SK-N-SH (cell line): ENCODE measurements at regions not wholly inside any gene's neighbourhood (a gene's known extent, or its start where the extent isn't known, plus 50 kb on each side); places are given as distances from the start of the nearest gene placed in this dataset.

ENCODE experiments used
- CTCF ChIA-PET: fragments of 300-600, 350-600 bp; formaldehyde crosslinking; extraction: SDS; loops from one replicate; lab custom pipeline; 2021; lab: Yijun Ruan, JAX
- POLR2A ChIA-PET: fragments of 350-600 bp; sonication (Branson Sonifier 250); formaldehyde crosslinking; extraction: SDS; loops from one replicate; lab custom pipeline; 2020; ENCODE audit warnings: antibody characterized with exemption, inconsistent platforms; lab: Yijun Ruan, JAX
- DNase-seq: peaks from one replicate; pipeline ENCODE4 v3.0.0; 2012
- H2AFZ ChIP-seq: fragments of 200-600 bp; sonication (generic); 2 replicates; pipeline ENCODE4 v1.8.1; 2016; ENCODE audit warnings: antibody characterized with exemption, mild to moderate bottlenecking, low read depth
- H3F3A ChIP-seq: fragments of 200-600 bp; sonication (generic); replicated peaks from 2 replicates; pipeline ENCODE3; 2016; ENCODE audit warnings: antibody characterized with exemption, mild to moderate bottlenecking; ENCODE audit not compliant: insufficient read depth
- H3K27ac ChIP-seq, 2 experiments: fragments of 200-500 bp in 1 of 2; fragments of 200-600 bp in 1 of 2; sonication (Bioruptor generic) in 1 of 2; sonication (generic), shearing (Covaris generic) in 1 of 2; 2 replicates each; pipeline versions ENCODE4 v1.5.1 to v1.6.1; 2014 to 2016; ENCODE audit warnings: low read depth in 2 of 2, inconsistent platforms in 1 of 2, low read length in 1 of 2, mild to moderate bottlenecking in 1 of 2, mixed read lengths in 1 of 2
- H3K27me3 ChIP-seq: fragments of 200-600 bp; sonication (generic), shearing (Covaris generic); 2 replicates; pipeline ENCODE4 v1.6.1; 2016; ENCODE audit warnings: mixed run types; ENCODE audit not compliant: insufficient read depth
- H3K36me3 ChIP-seq, 2 experiments: fragments of 200-500 bp in 1 of 2; fragments of 200-600 bp in 1 of 2; sonication (Bioruptor generic) in 1 of 2; sonication (generic) in 1 of 2; replicated peaks in 1 of 2; 2 replicates each; pipeline versions ENCODE3 to v1.5.1; 2014 to 2016; ENCODE audit warnings: low read length in 1 of 2, mild to moderate bottlenecking in 1 of 2; ENCODE audit not compliant: insufficient read depth in 2 of 2, control insufficient read depth in 1 of 2
- H3K4me1 ChIP-seq, 2 experiments: fragments of 200-500 bp in 1 of 2; fragments of 200-600 bp in 1 of 2; sonication (Bioruptor generic) in 1 of 2; sonication (generic), shearing (Covaris generic) in 1 of 2; 2 replicates each; pipeline versions ENCODE4 v1.5.1 to v1.6.1; 2014 to 2016; ENCODE audit warnings: low read depth in 1 of 2, low read length in 1 of 2, mixed run types in 1 of 2; ENCODE audit not compliant: insufficient read depth in 2 of 2, control insufficient read depth in 1 of 2
- H3K4me2 ChIP-seq: fragments of 200-600 bp; sonication (generic), shearing (Covaris generic); 2 replicates; pipeline ENCODE4 v1.6.1; 2017; ENCODE audit warnings: mixed run types
- H3K4me3 ChIP-seq, 2 experiments: fragments of 200-500 bp in 1 of 2; fragments of 200-600 bp in 1 of 2; sonication (Bioruptor generic) in 1 of 2; sonication (generic), shearing (Covaris generic) in 1 of 2; 2 replicates each; pipeline versions ENCODE4 v1.5.1 to v1.8.1; 2014 to 2016; ENCODE audit warnings: low read depth in 2 of 2, inconsistent platforms in 1 of 2, low read length in 1 of 2, mild to moderate bottlenecking in 1 of 2, mixed read lengths in 1 of 2, moderate library complexity in 1 of 2
- H3K79me2 ChIP-seq: fragments of 200-600 bp; sonication (generic); 2 replicates; pipeline ENCODE4 v1.8.1; 2017; ENCODE audit warnings: mild to moderate bottlenecking; ENCODE audit not compliant: insufficient read depth
- H3K9ac ChIP-seq: fragments of 200-600 bp; sonication (generic); 2 replicates; pipeline ENCODE4 v1.6.1; 2017; ENCODE audit warnings: mixed run types
- H3K9me2 ChIP-seq: fragments of 200-600 bp; sonication (generic); 2 replicates; pipeline ENCODE4 v1.6.1; 2017; ENCODE audit warnings: mixed run types
- H3K9me3 ChIP-seq: fragments of 200-600 bp; sonication (generic); 2 replicates; pipeline ENCODE4 v1.6.1; 2017; ENCODE audit warnings: mixed run types, mild to moderate bottlenecking, moderate library complexity
- H4K20me1 ChIP-seq: fragments of 200-600 bp; sonication (generic); 2 replicates; pipeline ENCODE4 v1.6.1; 2017; ENCODE audit warnings: mild to moderate bottlenecking, mixed run types; ENCODE audit not compliant: insufficient read depth
- CHD2 ChIP-seq: fragments of 150-350 bp; IDR thresholded peaks from 2 replicates; pipeline ENCODE4 v1.6.1; 2018; ENCODE audit warnings: low read length; ENCODE audit not compliant: partially characterized antibody
- ELF1 ChIP-seq: IDR thresholded peaks from 2 replicates; pipeline ENCODE4 v1.4.0; 2012
- EZH2phosphoT487 ChIP-seq: fragments of 200-600 bp; sonication (generic); IDR thresholded peaks from 2 replicates; pipeline ENCODE4 v1.6.1; 2017; ENCODE audit warnings: low read depth, mixed run types, mild to moderate bottlenecking, antibody characterized with exemption, moderate library complexity, borderline replicate concordance
- FOSL2 ChIP-seq: IDR thresholded peaks from 2 replicates; pipeline ENCODE4 v1.4.0; 2012; ENCODE audit warnings: low read depth, mild to moderate bottlenecking, moderate library complexity, borderline replicate concordance
- FOXJ3 ChIP-seq: sonication (generic); formaldehyde crosslinking; IDR thresholded peaks from 2 replicates; pipeline ENCODE4 v1.5.1; 2020; ENCODE audit warnings: mild to moderate bottlenecking, missing genetic modification reagents
- FOXM1 ChIP-seq: IDR thresholded peaks from 2 replicates; pipeline ENCODE4 v1.4.0; 2012; ENCODE audit warnings: low read depth, mild to moderate bottlenecking
- GABPA ChIP-seq: IDR thresholded peaks from 2 replicates; pipeline ENCODE4 v1.4.0; 2012; ENCODE audit warnings: low read depth, mild to moderate bottlenecking
- JUND ChIP-seq: IDR thresholded peaks from 2 replicates; pipeline ENCODE4 v1.4.0; 2012
- MEF2A ChIP-seq: IDR thresholded peaks from 2 replicates; pipeline ENCODE4 v1.4.0; 2012; ENCODE audit warnings: low read depth, borderline replicate concordance
- MXI1 ChIP-seq: IDR thresholded peaks from 2 replicates; pipeline ENCODE4 v1.6.1; 2012; ENCODE audit warnings: mild to moderate bottlenecking, low read depth, low read length, improper control_type of control experiment
- NFIC ChIP-seq: IDR thresholded peaks from 2 replicates; pipeline ENCODE4 v1.4.0; 2012; ENCODE audit warnings: borderline replicate concordance
- POLR2AphosphoS5 ChIP-seq: IDR thresholded peaks from 2 replicates; pipeline ENCODE4 v1.6.1; 2012; ENCODE audit warnings: low read depth, low read length
- RFX5 ChIP-seq: IDR thresholded peaks from 2 replicates; pipeline ENCODE4 v1.6.1; 2012; ENCODE audit warnings: mild to moderate bottlenecking, improper control_type of control experiment, low read length
- RXRA ChIP-seq: IDR thresholded peaks from 2 replicates; pipeline ENCODE4 v1.4.0; 2012; ENCODE audit warnings: low read depth, mild to moderate bottlenecking, borderline replicate concordance
- SIN3A ChIP-seq: IDR thresholded peaks from 2 replicates; pipeline ENCODE4 v1.6.1; 2012; ENCODE audit warnings: low read depth, mild to moderate bottlenecking, low read length, moderate library complexity, borderline replicate concordance
- SMC3 ChIP-seq: IDR thresholded peaks from 2 replicates; pipeline ENCODE4 v1.6.1; 2012; ENCODE audit warnings: low read depth, low read length, improper control_type of control experiment
- TCF12 ChIP-seq: IDR thresholded peaks from 2 replicates; pipeline ENCODE4 v1.4.0; 2012
- USF2 ChIP-seq: fragments of 150-350 bp; IDR thresholded peaks from 2 replicates; pipeline ENCODE4 v1.6.1; 2017; ENCODE audit warnings: antibody characterized with exemption, low read length, low read depth, borderline replicate concordance
- YY1 ChIP-seq: IDR thresholded peaks from 2 replicates; pipeline ENCODE4 v1.4.0; 2012; ENCODE audit warnings: low read depth, mild to moderate bottlenecking
- ZBTB33 ChIP-seq: IDR thresholded peaks from 2 replicates; pipeline ENCODE4 v1.4.0; 2012; ENCODE audit warnings: low read depth, borderline replicate concordance
- WGBS: methylation state at CpG from one replicate; pipeline ENCODE4 v1.1.6; 2017; ENCODE audit warnings: low lambda C conversion rate; 5-methylcytosine and 5-hydroxymethylcytosine counted together
- TF ChIP-seq, protein P1 (sequence below): IDR thresholded peaks from 2 replicates; pipeline ENCODE4 v1.4.0; 2012; ENCODE audit warnings: low read depth

GRCh38 chr3:5633960-5634359 lies 446.5 kb downstream of the EDEM1 start:
- Histone ChIP-seq H3K4me1 (no peaks in the 10 kb centered on the region), H3K27me3 (no peaks in the 10 kb centered on the region), H4K20me1 (no peaks in the 10 kb centered on the region), H3K4me2 (no peak overlapping the region), H3F3A (no peaks in the 10 kb centered on the region), H3K9ac (no peak overlapping the region), H2AFZ (no peak overlapping the region), H3K27ac (no peak overlapping the region), H3K4me3 (no peak overlapping the region), H3K9me2 (no peaks in the 10 kb centered on the region), H3K36me3 (no peaks in the 10 kb centered on the region), H3K79me2 (no peaks in the 10 kb centered on the region), H3K9me3 (no peaks in the 10 kb centered on the region)
- no peak for DNase-seq
- ChIA-PET CTCF (interaction anchor here (0.7 kb wide), 1 partner anchor 12 kb away, joined by 3 read pairs; no protein-coding TSS in a partner anchor), POLR2A (no interaction called here)
- no peak for TF ChIP-seq ZBTB33
- no peak for TF ChIP-seq CHD2
- TF ChIP-seq MXI1: no peak
- no peak for TF ChIP-seq ELF1
- TF ChIP-seq FOSL2: no peak
- no peak for TF ChIP-seq TCF12
- no peak for TF ChIP-seq USF2
- no peak for TF ChIP-seq RFX5
- no peak for TF ChIP-seq EZH2phosphoT487
- TF ChIP-seq SIN3A: no peak
- no peak for TF ChIP-seq NFIC
- no peak for TF ChIP-seq RXRA
- TF ChIP-seq GABPA: no peak
- TF ChIP-seq JUND: no peak
- TF ChIP-seq MEF2A: no peak
- TF ChIP-seq, protein P1, sequence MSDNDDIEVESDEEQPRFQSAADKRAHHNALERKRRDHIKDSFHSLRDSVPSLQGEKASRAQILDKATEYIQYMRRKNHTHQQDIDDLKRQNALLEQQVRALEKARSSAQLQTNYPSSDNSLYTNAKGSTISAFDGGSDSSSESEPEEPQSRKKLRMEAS: no peak
- TF ChIP-seq FOXM1: no peak
- no peak for TF ChIP-seq YY1
- no peak for TF ChIP-seq SMC3
- no peak for TF ChIP-seq POLR2AphosphoS5
- 5% methylated on average over 10 of the region's 10 CpGs for WGBS

DNA sequence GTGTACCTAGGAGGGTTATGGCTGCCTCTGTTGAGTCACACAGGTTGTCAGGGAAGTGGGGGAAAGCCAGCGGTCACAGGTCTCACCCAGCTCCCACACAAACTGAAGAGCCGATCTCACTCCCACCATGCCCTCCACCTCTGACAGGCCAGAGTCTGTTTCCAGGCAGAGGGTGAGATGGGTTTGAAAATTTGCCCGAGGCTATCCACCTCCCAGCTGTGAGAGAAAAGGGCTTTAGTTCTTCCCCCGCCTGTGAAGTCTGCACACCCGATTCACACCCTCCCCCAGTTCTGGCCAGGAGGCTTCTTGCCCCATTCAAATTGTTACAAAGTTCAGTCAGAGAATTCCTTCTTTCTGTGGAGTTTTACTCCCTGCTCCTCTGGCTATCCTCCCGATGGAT lies 446.9 kb downstream of the EDEM1 start:
- no peaks in the 10 kb centered on the region for H3K4me1 ChIP-seq
- POLR2A ChIA-PET: no interaction called here
- no peaks in the 10 kb centered on the region for H3K36me3 ChIP-seq
- TF ChIP-seq FOXJ3 (CRISPR knock-in tag): no peak
- no peak for TF ChIP-seq YY1
- no peak for TF ChIP-seq RFX5
- TF ChIP-seq NFIC: no peak
- no peaks in the 10 kb centered on the region for H4K20me1 ChIP-seq
- H3K79me2 ChIP-seq: no peaks in the 10 kb centered on the region
- no peak overlapping the region for H3K27ac ChIP-seq
- no peaks in the 10 kb centered on the region for H3K9me2 ChIP-seq
- H3K9ac ChIP-seq: no peak overlapping the region
- H3K4me3 ChIP-seq: no peak overlapping the region
- 0% methylated on average over 4 of the region's 6 CpGs for WGBS
- CTCF ChIA-PET: no interaction called here
- H3K27me3 ChIP-seq: no peaks in the 10 kb centered on the region
- DNase-seq: no peak
- no peaks in the 10 kb centered on the region for H3K9me3 ChIP-seq
- H2AFZ ChIP-seq: no peak overlapping the region
- H3K4me2 ChIP-seq: no peak overlapping the region
- no peaks in the 10 kb centered on the region for H3F3A ChIP-seq
